HFFc6 (cell line): ENCODE measurements at regions not wholly inside any gene's neighbourhood (a gene's known extent, or its start where the extent isn't known, plus 50 kb on each side); places are given as distances from the start of the nearest gene placed in this dataset.
A peak's percentile ranks its signal among the peaks of the same experiment; 100 is the strongest.

ENCODE experiments used
- DNase-seq: peaks from one replicate; pipeline ENCODE4 v3.0.0-alpha.2; 2018
- H3K27ac Mint-ChIP-seq: 2 replicates; pipeline ENCODE4 v1.8.0; 2020; ENCODE audit warnings: mild to moderate bottlenecking, mixed read lengths
- H3K27me3 Mint-ChIP-seq: 2 replicates; pipeline ENCODE4 v1.8.0; 2021; ENCODE audit warnings: mild to moderate bottlenecking, moderate library complexity, mixed read lengths; ENCODE audit not compliant: insufficient read depth
- H3K36me3 Mint-ChIP-seq: 2 replicates; pipeline ENCODE4 v1.8.0; 2021; ENCODE audit warnings: low read depth, mixed read lengths
- H3K4me1 Mint-ChIP-seq: 2 replicates; pipeline ENCODE4 v1.8.0; 2020; ENCODE audit warnings: low read depth, mixed read lengths
- H3K4me3 Mint-ChIP-seq: 2 replicates; pipeline ENCODE4 v1.8.0; 2020; ENCODE audit warnings: mild to moderate bottlenecking, moderate library complexity, mixed read lengths
- H3K9me3 Mint-ChIP-seq: 2 replicates; pipeline ENCODE4 v1.8.0; 2020; ENCODE audit warnings: mild to moderate bottlenecking, mixed read lengths
- TF ChIP-seq, protein P1 (sequence below): fragments of 200-600 bp; sonication (generic); IDR thresholded peaks from 2 replicates; pipeline ENCODE4 v1.5.0; 2021; ENCODE audit warnings: antibody characterized with exemption, mild to moderate bottlenecking

- TF ChIP-seq, protein P1, sequence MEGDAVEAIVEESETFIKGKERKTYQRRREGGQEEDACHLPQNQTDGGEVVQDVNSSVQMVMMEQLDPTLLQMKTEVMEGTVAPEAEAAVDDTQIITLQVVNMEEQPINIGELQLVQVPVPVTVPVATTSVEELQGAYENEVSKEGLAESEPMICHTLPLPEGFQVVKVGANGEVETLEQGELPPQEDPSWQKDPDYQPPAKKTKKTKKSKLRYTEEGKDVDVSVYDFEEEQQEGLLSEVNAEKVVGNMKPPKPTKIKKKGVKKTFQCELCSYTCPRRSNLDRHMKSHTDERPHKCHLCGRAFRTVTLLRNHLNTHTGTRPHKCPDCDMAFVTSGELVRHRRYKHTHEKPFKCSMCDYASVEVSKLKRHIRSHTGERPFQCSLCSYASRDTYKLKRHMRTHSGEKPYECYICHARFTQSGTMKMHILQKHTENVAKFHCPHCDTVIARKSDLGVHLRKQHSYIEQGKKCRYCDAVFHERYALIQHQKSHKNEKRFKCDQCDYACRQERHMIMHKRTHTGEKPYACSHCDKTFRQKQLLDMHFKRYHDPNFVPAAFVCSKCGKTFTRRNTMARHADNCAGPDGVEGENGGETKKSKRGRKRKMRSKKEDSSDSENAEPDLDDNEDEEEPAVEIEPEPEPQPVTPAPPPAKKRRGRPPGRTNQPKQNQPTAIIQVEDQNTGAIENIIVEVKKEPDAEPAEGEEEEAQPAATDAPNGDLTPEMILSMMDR, result no peak
- peaks cover 66% of the 10 kb centered on the region for H3K4me1 Mint-ChIP-seq
- no peaks in the 10 kb centered on the region for H3K9me3 Mint-ChIP-seq
- no peaks in the 10 kb centered on the region; the same call in 1 of the 2 replicates for H3K36me3 Mint-ChIP-seq
- DNase-seq, result no peak
- no peak overlapping the region for H3K27ac Mint-ChIP-seq
- no peaks in the 10 kb centered on the region for H3K27me3 Mint-ChIP-seq
- H3K4me3 Mint-ChIP-seq, result no peak overlapping the region
These were observed 103.2 kb downstream of the SST start for GRCh38 chr3:187567021-187567420.

DNA sequence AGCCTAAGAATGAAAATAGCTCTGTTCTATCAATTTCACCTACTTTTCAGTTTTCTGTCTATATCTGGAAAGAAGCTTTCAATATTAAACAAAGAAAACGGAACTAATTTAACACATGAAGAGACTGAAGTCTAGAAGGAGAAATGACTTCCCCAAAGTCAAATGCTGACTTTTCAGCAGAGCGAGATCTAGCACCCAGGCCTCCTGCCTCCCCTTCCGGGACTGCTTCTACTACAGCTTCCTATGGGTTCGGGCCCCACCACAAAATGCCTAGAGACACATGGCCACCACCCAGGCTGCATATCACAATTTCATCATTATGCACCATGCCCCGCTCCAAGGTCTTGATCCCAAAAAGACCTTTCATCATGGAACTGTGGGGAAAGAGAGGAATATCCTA lies 104.5 kb downstream of the SST start:
- no peaks in the 10 kb centered on the region for H3K27me3 Mint-ChIP-seq
- no peak overlapping the region for H3K27ac Mint-ChIP-seq
- peaks cover 65% of the 10 kb centered on the region for H3K4me1 Mint-ChIP-seq
- H3K36me3 Mint-ChIP-seq, result no peaks in the 10 kb centered on the region; the same call in 1 of the 2 replicates
- H3K9me3 Mint-ChIP-seq, result no peaks in the 10 kb centered on the region
- TF ChIP-seq, protein P1, result no peak
- DNase-seq, result no peak
- H3K4me3 Mint-ChIP-seq, result no peak overlapping the region

- Mint-ChIP-seq H3K27me3 (no peaks in the 10 kb centered on the region), H3K4me3 (no peak overlapping the region), H3K9me3 (no peaks in the 10 kb centered on the region), H3K4me1 (peaks cover 17% of the 10 kb centered on the region), H3K36me3 (no peaks in the 10 kb centered on the region; the same call in 1 of the 2 replicates), H3K27ac (no peak overlapping the region)
- TF ChIP-seq, protein P1, result no peak
- no peak for DNase-seq
These were observed 111.2 kb downstream of the SST start for GRCh38 chr3:187558990-187559389.

DNA sequence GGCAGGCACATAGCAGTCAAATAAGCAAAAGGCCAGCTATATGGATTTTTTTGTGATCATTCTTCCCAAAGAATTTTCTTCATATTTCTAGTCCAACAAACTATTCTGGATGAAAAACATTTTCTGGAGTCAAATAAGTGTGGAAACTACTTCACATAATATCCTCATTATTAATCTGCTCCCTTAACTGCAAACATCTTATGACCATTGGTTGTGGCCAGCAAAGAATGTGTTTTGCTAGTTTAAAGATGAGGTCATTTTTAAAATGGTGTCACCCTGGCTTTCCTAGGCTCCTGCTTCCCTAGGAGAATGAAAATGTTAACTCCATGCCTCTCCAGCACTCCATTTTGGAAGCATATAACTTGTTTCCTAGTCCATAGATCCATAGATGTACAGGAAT lies 118.8 kb downstream of the SST start:
- Mint-ChIP-seq H3K4me3 (no peak overlapping the region), H3K9me3 (no peaks in the 10 kb centered on the region), H3K4me1 (peaks cover 34% of the 10 kb centered on the region), H3K36me3 (no peaks in the 10 kb centered on the region), H3K27me3 (no peaks in the 10 kb centered on the region; the same call in 1 of the 2 replicates), H3K27ac (peak overlapping the region; percentile 70)
- DNase-seq, result peak; percentile 51
- TF ChIP-seq, protein P1, result no peak

DNA sequence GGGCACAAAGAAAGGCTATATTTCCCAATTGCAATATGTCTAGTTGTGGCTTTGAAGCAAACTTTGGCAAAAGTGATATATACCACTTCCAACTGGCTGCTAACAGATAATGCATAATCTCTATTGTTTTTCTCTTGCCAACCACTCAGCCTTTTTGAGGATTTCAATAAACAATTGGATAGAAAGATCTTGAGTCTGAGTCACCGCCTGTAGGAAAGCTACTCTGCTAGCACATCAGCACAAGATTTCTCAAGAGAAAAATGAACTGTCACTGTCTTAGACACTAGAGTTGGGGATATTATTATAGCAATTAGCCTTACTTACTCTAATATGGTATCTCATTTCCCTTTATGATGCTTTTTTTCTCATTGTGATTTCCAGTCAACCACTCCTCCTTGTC lies 119.7 kb downstream of the SST start:
- TF ChIP-seq, protein P1, result no peak
- H3K36me3 Mint-ChIP-seq, result no peaks in the 10 kb centered on the region
- peak overlapping the region; percentile 70; the same call in 1 of the 2 replicates for H3K27ac Mint-ChIP-seq
- peak; percentile 18 for DNase-seq
- H3K4me3 Mint-ChIP-seq, result no peak overlapping the region
- peaks cover 34% of the 10 kb centered on the region for H3K4me1 Mint-ChIP-seq
- H3K27me3 Mint-ChIP-seq, result no peaks in the 10 kb centered on the region; the same call in 1 of the 2 replicates
- no peaks in the 10 kb centered on the region for H3K9me3 Mint-ChIP-seq

- no peak for DNase-seq
- TF ChIP-seq, protein P1, result no peak
- Mint-ChIP-seq H3K27me3 (no peaks in the 10 kb centered on the region; the same call in 1 of the 2 replicates), H3K27ac (no peak overlapping the region), H3K4me3 (no peak overlapping the region), H3K36me3 (no peaks in the 10 kb centered on the region), H3K9me3 (no peaks in the 10 kb centered on the region), H3K4me1 (peaks cover 5% of the 10 kb centered on the region)
These were observed 124.8 kb downstream of the SST start for GRCh38 chr3:187545366-187545765.
